ENCODE measurements at regions not wholly inside any gene's neighbourhood (a gene's known extent, or its start where the extent isn't known, plus 50 kb on each side); places are given as distances from the start of the nearest gene placed in this dataset.

- TF ChIP-seq, protein P1, sequence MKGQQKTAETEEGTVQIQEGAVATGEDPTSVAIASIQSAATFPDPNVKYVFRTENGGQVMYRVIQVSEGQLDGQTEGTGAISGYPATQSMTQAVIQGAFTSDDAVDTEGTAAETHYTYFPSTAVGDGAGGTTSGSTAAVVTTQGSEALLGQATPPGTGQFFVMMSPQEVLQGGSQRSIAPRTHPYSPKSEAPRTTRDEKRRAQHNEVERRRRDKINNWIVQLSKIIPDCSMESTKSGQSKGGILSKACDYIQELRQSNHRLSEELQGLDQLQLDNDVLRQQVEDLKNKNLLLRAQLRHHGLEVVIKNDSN (IDR thresholded peaks at IDR 0.05): no peak
- TF ChIP-seq REST (IDR thresholded peaks at IDR 0.05; ENCODE audit: low read depth) (no peak), EP300 (IDR thresholded peaks at IDR 0.05; ENCODE audit: borderline replicate concordance) (no peak), CEBPB (IDR thresholded peaks at IDR 0.05) (no peak), TAF1 (IDR thresholded peaks at IDR 0.05; ENCODE audit: low read depth) (no peak), FOXM1 (IDR thresholded peaks at IDR 0.05; ENCODE audit: borderline replicate concordance, low read depth) (no peak), RAD21 (IDR thresholded peaks at IDR 0.05; ENCODE audit: low read depth) (no peak), EGR1 (IDR thresholded peaks at IDR 0.05) (no peak), TCF12 (IDR thresholded peaks at IDR 0.05; ENCODE audit: low read depth) (no peak)
- TF ChIP-seq, protein P2, sequence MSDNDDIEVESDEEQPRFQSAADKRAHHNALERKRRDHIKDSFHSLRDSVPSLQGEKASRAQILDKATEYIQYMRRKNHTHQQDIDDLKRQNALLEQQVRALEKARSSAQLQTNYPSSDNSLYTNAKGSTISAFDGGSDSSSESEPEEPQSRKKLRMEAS (IDR thresholded peaks at IDR 0.05): no peak
Observed at GRCh38 chr2:160813506-160813858, 319.9 kb upstream of the RBMS1 start.

Measured in Ishikawa (cell line).